ENCODE measurements at regions not wholly inside any gene's neighbourhood (a gene's known extent, or its start where the extent isn't known, plus 50 kb on each side); places are given as distances from the start of the nearest gene placed in this dataset.

DNA sequence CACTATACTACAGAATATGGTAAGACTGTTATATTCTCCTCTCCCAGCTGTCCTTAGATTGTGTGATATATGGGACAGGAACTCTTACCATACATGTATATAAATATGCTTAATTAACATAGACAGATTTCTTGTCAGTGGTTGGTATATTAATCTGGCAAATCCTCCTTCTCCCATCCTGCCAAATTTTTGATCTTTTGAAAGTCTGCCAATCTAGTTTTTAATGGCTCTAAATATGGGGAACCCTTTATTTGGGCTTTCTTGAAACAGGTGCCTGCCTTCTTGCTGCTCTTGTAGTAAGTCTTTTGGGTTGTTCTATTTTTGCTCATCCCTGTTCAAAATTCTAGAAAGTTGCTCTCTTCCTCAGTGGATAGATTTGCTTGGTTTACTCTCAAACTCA lies 63.5 kb downstream of the SPATA31D1 start:
- Histone ChIP-seq H3K27me3 (ENCODE audit: control insufficient read depth in 2 of 2, insufficient read depth in 2 of 2, low read length in 2 of 2) (no peaks in the 10 kb centered on the region), H3K9me1 (ENCODE audit: control insufficient read depth, insufficient read depth, low read length) (no peaks in the 10 kb centered on the region), H3K9me3 (replicated peaks; ENCODE audit: control insufficient read depth, insufficient read depth, low read depth, low read length) (no peaks in the 10 kb centered on the region), H3K4me1 (replicated peaks in 1 of 2; ENCODE audit: control insufficient read depth in 2 of 2, insufficient read depth in 2 of 2, low read length in 2 of 2) (no peaks in the 10 kb centered on the region), H4K20me1 (replicated peaks; ENCODE audit: control insufficient read depth, insufficient read depth, low read length) (no peaks in the 10 kb centered on the region), H3K36me3 (ENCODE audit: control insufficient read depth, insufficient read depth, low read length) (no peaks in the 10 kb centered on the region), H3K4me3 (no peak overlapping the region), H3K79me2 (ENCODE audit: control insufficient read depth, insufficient read depth, low read length) (no peaks in the 10 kb centered on the region), H2AFZ (ENCODE audit: low read depth, low read length) (no peak overlapping the region), H3K9ac (ENCODE audit: insufficient read depth in 1 of 2, low read depth in 2 of 2, low read length in 2 of 2) (no peak overlapping the region), H3K27ac (ENCODE audit: extremely low read depth, low read depth, low read length) (no peak overlapping the region), H3K4me2 (ENCODE audit: insufficient read depth, low read length) (no peak overlapping the region)
- DNase-seq (ENCODE audit: extremely low read depth in 1 of 4, low spot score in 3 of 4) (no peak), ATAC-seq (no peak), FAIRE-seq (no peak)
- POLR2A ChIA-PET = no interaction called here
- TF ChIP-seq, protein P1, sequence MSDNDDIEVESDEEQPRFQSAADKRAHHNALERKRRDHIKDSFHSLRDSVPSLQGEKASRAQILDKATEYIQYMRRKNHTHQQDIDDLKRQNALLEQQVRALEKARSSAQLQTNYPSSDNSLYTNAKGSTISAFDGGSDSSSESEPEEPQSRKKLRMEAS (CRISPR knock-in tag; IDR thresholded peaks at IDR 0.05) = no peak
- TF ChIP-seq HNRNPLL (IDR thresholded peaks at IDR 0.05; ENCODE audit: low read depth, low read length, poor library complexity, severe bottlenecking) (no peak), MECOM (CRISPR knock-in tag; IDR thresholded peaks at IDR 0.05) (no peak), TAL1 (IDR thresholded peaks at IDR 0.05) (no peak), SP2 (IDR thresholded peaks at IDR 0.05; ENCODE audit: extremely low read depth, low read depth, low read length, poor library complexity, severe bottlenecking) (no peak), CREB1 (IDR thresholded peaks at IDR 0.05) (no peak), CREB1 (CRISPR knock-in tag; IDR thresholded peaks at IDR 0.05) (no peak), BRD4 (IDR thresholded peaks at IDR 0.05) (no peak), TSC22D4 (tag; IDR thresholded peaks at IDR 0.05) (no peak)
- TF ChIP-seq, protein P2, sequence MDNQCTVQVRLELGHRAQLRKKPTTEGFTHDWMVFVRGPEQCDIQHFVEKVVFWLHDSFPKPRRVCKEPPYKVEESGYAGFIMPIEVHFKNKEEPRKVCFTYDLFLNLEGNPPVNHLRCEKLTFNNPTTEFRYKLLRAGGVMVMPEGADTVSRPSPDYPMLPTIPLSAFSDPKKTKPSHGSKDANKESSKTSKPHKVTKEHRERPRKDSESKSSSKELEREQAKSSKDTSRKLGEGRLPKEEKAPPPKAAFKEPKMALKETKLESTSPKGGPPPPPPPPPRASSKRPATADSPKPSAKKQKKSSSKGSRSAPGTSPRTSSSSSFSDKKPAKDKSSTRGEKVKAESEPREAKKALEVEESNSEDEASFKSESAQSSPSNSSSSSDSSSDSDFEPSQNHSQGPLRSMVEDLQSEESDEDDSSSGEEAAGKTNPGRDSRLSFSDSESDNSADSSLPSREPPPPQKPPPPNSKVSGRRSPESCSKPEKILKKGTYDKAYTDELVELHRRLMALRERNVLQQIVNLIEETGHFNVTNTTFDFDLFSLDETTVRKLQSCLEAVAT (IDR thresholded peaks at IDR 0.05) = no peak
- TF ChIP-seq, protein P3, sequence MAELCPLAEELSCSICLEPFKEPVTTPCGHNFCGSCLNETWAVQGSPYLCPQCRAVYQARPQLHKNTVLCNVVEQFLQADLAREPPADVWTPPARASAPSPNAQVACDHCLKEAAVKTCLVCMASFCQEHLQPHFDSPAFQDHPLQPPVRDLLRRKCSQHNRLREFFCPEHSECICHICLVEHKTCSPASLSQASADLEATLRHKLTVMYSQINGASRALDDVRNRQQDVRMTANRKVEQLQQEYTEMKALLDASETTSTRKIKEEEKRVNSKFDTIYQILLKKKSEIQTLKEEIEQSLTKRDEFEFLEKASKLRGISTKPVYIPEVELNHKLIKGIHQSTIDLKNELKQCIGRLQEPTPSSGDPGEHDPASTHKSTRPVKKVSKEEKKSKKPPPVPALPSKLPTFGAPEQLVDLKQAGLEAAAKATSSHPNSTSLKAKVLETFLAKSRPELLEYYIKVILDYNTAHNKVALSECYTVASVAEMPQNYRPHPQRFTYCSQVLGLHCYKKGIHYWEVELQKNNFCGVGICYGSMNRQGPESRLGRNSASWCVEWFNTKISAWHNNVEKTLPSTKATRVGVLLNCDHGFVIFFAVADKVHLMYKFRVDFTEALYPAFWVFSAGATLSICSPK (IDR thresholded peaks at IDR 0.05; ENCODE audit: borderline replicate concordance) = no peak
- CTCF ChIA-PET (ENCODE audit: low intra/inter-chr PET ratio) = no interaction called here
- BruUV-seq (replicated peaks) = no TSS peak
- intact Hi-C loops (cut with micrococcal nuclease) (no loop called here), in situ Hi-C loops (cut with MboI) (no loop called here)

All from K562 (cell line).